ENCODE measurements at regions not wholly inside any gene's neighbourhood (a gene's known extent, or its start where the extent isn't known, plus 50 kb on each side); places are given as distances from the start of the nearest gene placed in this dataset.

GRCh38 chr10:124888262-124888661 lies 53.7 kb upstream of the ZRANB1 start (continued):
- TF ChIP-seq SRF (CRISPR knock-in tag; IDR thresholded peaks at IDR 0.05), result no peak
- TF ChIP-seq MCM7 (IDR thresholded peaks at IDR 0.05), result peak in 1 of 2 experiments; percentile 74; a peak in 1 of 4 replicates

GRCh38 chr10:124892031-124892430 lies 49.9 kb upstream of the ZRANB1 start:
- Histone ChIP-seq H3K9me3 (replicated peaks; ENCODE audit: control insufficient read depth, insufficient read depth, low read depth, low read length) (no peaks in the 10 kb centered on the region), H4K20me1 (replicated peaks; ENCODE audit: control insufficient read depth, insufficient read depth, low read length) (no peaks in the 10 kb centered on the region), H3K4me3 (no peak overlapping the region), H3K36me3 (ENCODE audit: control insufficient read depth, insufficient read depth, low read length) (no peaks in the 10 kb centered on the region), H3K9ac (ENCODE audit: insufficient read depth in 1 of 2, low read depth in 2 of 2, low read length in 2 of 2) (no peak overlapping the region), H3K27ac (ENCODE audit: extremely low read depth, low read depth, low read length) (no peak overlapping the region), H3K4me2 (ENCODE audit: insufficient read depth, low read length) (no peak overlapping the region), H3K9me1 (ENCODE audit: control insufficient read depth, insufficient read depth, low read length) (no peaks in the 10 kb centered on the region), H2AFZ (ENCODE audit: low read depth, low read length) (no peak overlapping the region), H3K27me3 (ENCODE audit: control insufficient read depth in 2 of 2, insufficient read depth in 2 of 2, low read length in 2 of 2) (no peaks in the 10 kb centered on the region), H3K4me1 (replicated peaks in 1 of 2; ENCODE audit: control insufficient read depth in 2 of 2, insufficient read depth in 2 of 2, low read length in 2 of 2) (no peaks in the 10 kb centered on the region), H3K79me2 (ENCODE audit: control insufficient read depth, insufficient read depth, low read length) (no peaks in the 10 kb centered on the region)
- FAIRE-seq (no peak), ATAC-seq (no peak), DNase-seq (ENCODE audit: extremely low read depth in 1 of 4, low spot score in 3 of 4) (no peak)
- in situ Hi-C loops (cut with MboI), result no loop called here
- ChIA-PET CTCF (ENCODE audit: low intra/inter-chr PET ratio) (no interaction called here), POLR2A (interaction anchor here (0.8 kb wide), 1 partner anchor 42 kb away, joined by 3 read pairs; no protein-coding TSS in a partner anchor)
- intact Hi-C loops (cut with micrococcal nuclease), result no loop called here
- BruUV-seq (replicated peaks), result no TSS peak
- WGBS (ENCODE audit: insufficient coverage, low coverage, missing lambda C conversion rate), result 66% methylated on average over 4 of the region's 8 CpGs
- TF ChIP-seq ZFP30 (CRISPR knock-in tag; IDR thresholded peaks at IDR 0.05; ENCODE audit: borderline replicate concordance) (no peak), MEIS2 (IDR thresholded peaks at IDR 0.05; ENCODE audit: partially characterized antibody) (no peak), ZBTB8A (IDR thresholded peaks at IDR 0.05; ENCODE audit: partially characterized antibody) (no peak), MCM2 (IDR thresholded peaks at IDR 0.05; ENCODE audit: low read depth) (no peak), LEF1 (IDR thresholded peaks at IDR 0.05) (no peak), ETS1 (conservative IDR thresholded peaks at IDR 0.05; ENCODE audit: control insufficient read depth, low read depth, low read length) (no peak), MIER1 (IDR thresholded peaks at IDR 0.05; ENCODE audit: low read depth) (no peak), ZNF274 (IDR thresholded peaks at IDR 0.05; ENCODE audit: borderline replicate concordance, low read depth, low read length) (no peak), MTA2 (IDR thresholded peaks at IDR 0.05; ENCODE audit: low read depth) (no peak), ZNF121 (CRISPR knock-in tag; conservative IDR thresholded peaks at IDR 0.05) (no peak), FOXP4 (CRISPR knock-in tag; IDR thresholded peaks at IDR 0.05; ENCODE audit: borderline replicate concordance) (no peak), TEAD2 (tag; IDR thresholded peaks at IDR 0.05) (no peak), ZC3H4 (CRISPR knock-in tag; IDR thresholded peaks at IDR 0.05; ENCODE audit: borderline replicate concordance) (no peak), RBM14 (IDR thresholded peaks at IDR 0.05; ENCODE audit: borderline replicate concordance, insufficient read depth, low read depth, low read length) (no peak), ZNF79 (CRISPR knock-in tag; IDR thresholded peaks at IDR 0.05; ENCODE audit: low read depth) (no peak), HNRNPL (IDR thresholded peaks at IDR 0.05; ENCODE audit: low read depth, low read length) (no peak), TAF9B (IDR thresholded peaks at IDR 0.05; ENCODE audit: partially characterized antibody) (no peak)
- TF ChIP-seq, protein P1, sequence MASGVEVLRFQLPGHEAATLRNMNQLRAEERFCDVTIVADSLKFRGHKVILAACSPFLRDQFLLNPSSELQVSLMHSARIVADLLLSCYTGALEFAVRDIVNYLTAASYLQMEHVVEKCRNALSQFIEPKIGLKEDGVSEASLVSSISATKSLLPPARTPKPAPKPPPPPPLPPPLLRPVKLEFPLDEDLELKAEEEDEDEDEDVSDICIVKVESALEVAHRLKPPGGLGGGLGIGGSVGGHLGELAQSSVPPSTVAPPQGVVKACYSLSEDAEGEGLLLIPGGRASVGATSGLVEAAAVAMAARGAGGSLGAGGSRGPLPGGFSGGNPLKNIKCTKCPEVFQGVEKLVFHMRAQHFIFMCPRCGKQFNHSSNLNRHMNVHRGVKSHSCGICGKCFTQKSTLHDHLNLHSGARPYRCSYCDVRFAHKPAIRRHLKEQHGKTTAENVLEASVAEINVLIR (CRISPR knock-in tag; IDR thresholded peaks at IDR 0.05), result no peak
